KMS-11 (cell line): ENCODE measurements at regions not wholly inside any gene's neighbourhood (a gene's known extent, or its start where the extent isn't known, plus 50 kb on each side); places are given as distances from the start of the nearest gene placed in this dataset.

ENCODE experiments used
- H2AFZ ChIP-seq: fragments of 200-600 bp; sonication (generic); 2 replicates; pipeline ENCODE4 v1.6.1; 2016; ENCODE audit warnings: antibody characterized with exemption, mixed run types, low read depth
- H3K27ac ChIP-seq: fragments of 200-600 bp; sonication (generic); 2 replicates; pipeline ENCODE4 v1.6.1; 2016; ENCODE audit warnings: mild to moderate bottlenecking, mixed run types
- H3K27me3 ChIP-seq: fragments of 200-600 bp; sonication (generic); 2 replicates; pipeline ENCODE4 v1.6.1; 2017; ENCODE audit warnings: mild to moderate bottlenecking, low read depth, mixed run types, moderate library complexity; ENCODE audit not compliant: insufficient read depth
- H3K36me3 ChIP-seq: fragments of 200-600 bp; sonication (generic); 2 replicates; pipeline ENCODE4 v1.6.1; 2017; ENCODE audit warnings: mild to moderate bottlenecking, mixed run types; ENCODE audit not compliant: insufficient read depth
- H3K4me1 ChIP-seq: fragments of 200-600 bp; sonication (generic); 2 replicates; pipeline ENCODE4 v1.6.1; 2016; ENCODE audit warnings: mild to moderate bottlenecking, low read depth, mixed run types; ENCODE audit not compliant: poor library complexity, severe bottlenecking
- H3K4me2 ChIP-seq: fragments of 200-600 bp; sonication (generic); 2 replicates; pipeline ENCODE4 v1.7.0; 2016; ENCODE audit warnings: mild to moderate bottlenecking, mixed run types
- H3K4me3 ChIP-seq: fragments of 200-600 bp; sonication (generic); IDR thresholded peaks from 2 replicates; pipeline ENCODE4 v1.6.1; 2017; ENCODE audit warnings: low read depth, low read length, mixed read lengths; ENCODE audit not compliant: insufficient read depth
- H3K79me2 ChIP-seq: fragments of 200-600 bp; sonication (generic); 2 replicates; pipeline ENCODE4 v1.6.1; 2016; ENCODE audit warnings: low read depth, mixed run types; ENCODE audit not compliant: insufficient read depth
- H3K9ac ChIP-seq: fragments of 200-600 bp; sonication (generic); 2 replicates; pipeline ENCODE4 v1.6.1; 2016; ENCODE audit warnings: mild to moderate bottlenecking, mixed run types
- H4K20me1 ChIP-seq: fragments of 200-600 bp; sonication (generic); 2 replicates; pipeline ENCODE4 v1.6.1; 2016; ENCODE audit warnings: mild to moderate bottlenecking, mixed run types; ENCODE audit not compliant: insufficient read depth
- TF ChIP-seq, protein P1 (sequence below): fragments of 200-600 bp; sonication (generic); conservative IDR thresholded peaks from 2 replicates; pipeline ENCODE4 v1.6.1; 2017; ENCODE audit warnings: low read depth, mild to moderate bottlenecking, antibody characterized with exemption, low read length, moderate library complexity, mixed read lengths

DNA sequence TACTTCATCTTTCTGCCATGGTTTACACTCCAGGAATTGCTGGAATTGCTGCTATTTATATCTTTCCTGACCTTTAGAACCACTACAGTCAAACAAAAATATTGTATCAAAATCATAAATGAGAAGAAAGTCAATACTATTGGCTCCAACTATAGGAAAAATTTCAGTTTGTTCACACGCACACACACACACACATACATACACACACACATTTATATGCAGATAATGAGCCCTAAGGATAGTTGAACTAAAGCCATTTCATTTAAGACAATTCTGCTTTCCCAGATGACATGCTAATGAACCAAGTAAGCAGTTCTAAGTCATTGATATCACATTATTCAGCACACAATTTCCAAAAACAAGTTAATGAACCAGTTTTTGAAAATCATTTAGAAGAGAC, 627.3 kb downstream of the PLOD2 start:
- Histone ChIP-seq H3K27me3 (no peaks in the 10 kb centered on the region), H2AFZ (no peak overlapping the region), H3K9ac (no peak overlapping the region), H3K36me3 (no peaks in the 10 kb centered on the region; the same call in 1 of the 2 replicates), H3K4me3 (no peak overlapping the region), H3K79me2 (no peaks in the 10 kb centered on the region), H4K20me1 (no peaks in the 10 kb centered on the region), H3K4me1 (no peaks in the 10 kb centered on the region), H3K4me2 (no peak overlapping the region), H3K27ac (no peak overlapping the region)
- TF ChIP-seq, protein P1, sequence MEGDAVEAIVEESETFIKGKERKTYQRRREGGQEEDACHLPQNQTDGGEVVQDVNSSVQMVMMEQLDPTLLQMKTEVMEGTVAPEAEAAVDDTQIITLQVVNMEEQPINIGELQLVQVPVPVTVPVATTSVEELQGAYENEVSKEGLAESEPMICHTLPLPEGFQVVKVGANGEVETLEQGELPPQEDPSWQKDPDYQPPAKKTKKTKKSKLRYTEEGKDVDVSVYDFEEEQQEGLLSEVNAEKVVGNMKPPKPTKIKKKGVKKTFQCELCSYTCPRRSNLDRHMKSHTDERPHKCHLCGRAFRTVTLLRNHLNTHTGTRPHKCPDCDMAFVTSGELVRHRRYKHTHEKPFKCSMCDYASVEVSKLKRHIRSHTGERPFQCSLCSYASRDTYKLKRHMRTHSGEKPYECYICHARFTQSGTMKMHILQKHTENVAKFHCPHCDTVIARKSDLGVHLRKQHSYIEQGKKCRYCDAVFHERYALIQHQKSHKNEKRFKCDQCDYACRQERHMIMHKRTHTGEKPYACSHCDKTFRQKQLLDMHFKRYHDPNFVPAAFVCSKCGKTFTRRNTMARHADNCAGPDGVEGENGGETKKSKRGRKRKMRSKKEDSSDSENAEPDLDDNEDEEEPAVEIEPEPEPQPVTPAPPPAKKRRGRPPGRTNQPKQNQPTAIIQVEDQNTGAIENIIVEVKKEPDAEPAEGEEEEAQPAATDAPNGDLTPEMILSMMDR = no peak

DNA sequence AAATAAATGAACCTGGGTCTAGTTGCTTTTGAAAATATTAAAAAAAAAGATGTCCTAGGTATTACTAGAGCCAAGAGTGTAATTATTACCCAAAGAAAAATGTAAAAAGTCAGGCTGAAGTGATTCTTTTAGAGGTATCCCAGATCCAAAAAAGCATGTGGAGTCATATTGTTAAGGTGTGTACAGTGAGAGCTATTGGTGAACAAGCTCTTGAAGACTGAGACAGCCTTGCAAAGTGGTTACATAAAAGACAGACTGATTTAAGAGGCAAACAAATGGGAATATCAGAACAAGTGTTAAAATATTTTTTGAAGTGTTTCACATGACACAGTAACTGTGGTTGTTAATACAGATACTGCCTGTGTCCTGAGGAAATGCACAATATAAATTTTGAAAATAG, 624.5 kb downstream of the PLOD2 start:
- no peak overlapping the region for H3K4me2 ChIP-seq
- H3K79me2 ChIP-seq = no peaks in the 10 kb centered on the region
- H2AFZ ChIP-seq = no peak overlapping the region
- no peak overlapping the region for H3K27ac ChIP-seq
- H4K20me1 ChIP-seq = no peaks in the 10 kb centered on the region
- no peaks in the 10 kb centered on the region for H3K4me1 ChIP-seq
- H3K27me3 ChIP-seq = no peaks in the 10 kb centered on the region
- no peak overlapping the region for H3K4me3 ChIP-seq
- TF ChIP-seq, protein P1 = no peak
- H3K36me3 ChIP-seq = no peaks in the 10 kb centered on the region
- H3K9ac ChIP-seq = no peak overlapping the region

DNA sequence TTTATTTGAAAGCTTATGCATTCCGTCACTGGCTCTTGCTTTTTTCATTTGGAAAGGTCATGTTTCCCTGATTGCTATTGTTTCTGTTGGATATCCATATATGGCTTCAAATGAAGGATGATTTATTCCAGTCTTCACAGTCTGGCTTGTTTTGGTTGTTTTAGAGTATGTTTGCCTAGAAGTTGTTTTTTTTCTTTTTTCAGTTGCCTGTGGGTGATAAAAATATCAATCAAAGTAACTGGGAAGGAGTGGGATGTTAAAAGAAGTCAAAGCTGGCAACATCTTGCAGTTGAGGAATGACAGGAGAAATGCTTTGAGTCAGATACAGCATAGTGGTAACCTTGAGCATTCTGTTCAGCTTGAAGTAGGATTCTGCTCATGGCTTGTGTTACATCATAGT, 610.5 kb downstream of the PLOD2 start:
- no peak overlapping the region for H3K4me2 ChIP-seq
- no peaks in the 10 kb centered on the region for H4K20me1 ChIP-seq
- H3K27ac ChIP-seq = no peak overlapping the region
- H3K27me3 ChIP-seq = no peaks in the 10 kb centered on the region
- TF ChIP-seq, protein P1 = no peak
- no peaks in the 10 kb centered on the region for H3K36me3 ChIP-seq
- no peak overlapping the region for H2AFZ ChIP-seq
- no peak overlapping the region for H3K4me3 ChIP-seq
- H3K79me2 ChIP-seq = no peaks in the 10 kb centered on the region
- no peak overlapping the region for H3K9ac ChIP-seq
- no peaks in the 10 kb centered on the region for H3K4me1 ChIP-seq

DNA sequence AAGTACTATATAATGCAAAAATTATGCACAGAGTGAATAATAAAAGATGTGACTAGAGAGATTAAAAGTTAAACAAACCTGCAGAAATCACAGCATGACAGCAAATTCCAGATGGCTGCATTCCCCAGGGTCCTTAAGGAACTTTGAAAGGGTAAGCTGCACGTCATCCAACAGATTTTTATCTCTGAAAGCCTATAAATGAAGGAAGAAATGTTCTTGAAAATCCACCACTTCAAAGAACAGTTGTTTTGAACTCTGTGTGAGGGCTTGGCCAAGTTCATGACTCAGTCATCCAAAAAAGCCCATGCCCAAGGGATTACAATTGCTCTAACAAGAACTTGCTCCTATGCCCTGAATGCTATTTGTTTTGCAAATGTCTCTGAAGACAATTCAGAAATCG, 603.6 kb downstream of the PLOD2 start:
- TF ChIP-seq, protein P1 = no peak
- Histone ChIP-seq H3K79me2 (no peaks in the 10 kb centered on the region), H3K4me1 (no peaks in the 10 kb centered on the region), H3K27me3 (no peaks in the 10 kb centered on the region), H2AFZ (no peak overlapping the region), H4K20me1 (no peaks in the 10 kb centered on the region), H3K27ac (no peak overlapping the region), H3K9ac (no peak overlapping the region), H3K36me3 (no peaks in the 10 kb centered on the region), H3K4me3 (no peak overlapping the region), H3K4me2 (no peak overlapping the region)
